Karpas-422 (cell line): ENCODE measurements at regions not wholly inside any gene's neighbourhood (a gene's known extent, or its start where the extent isn't known, plus 50 kb on each side); places are given as distances from the start of the nearest gene placed in this dataset.

ENCODE experiments used
- DNase-seq: peaks from one replicate; pipeline ENCODE4 v3.0.0-alpha.2; 2015
- H2AFZ ChIP-seq: fragments of 200-600 bp; sonication (generic); 2 replicates; pipeline ENCODE4 v1.6.1; 2014; ENCODE audit warnings: antibody characterized with exemption, low read length, mixed read lengths
- H3K27ac ChIP-seq: fragments of 200-600 bp; sonication (generic); 2 replicates; pipeline ENCODE4 v1.5.1; 2014; ENCODE audit warnings: mild to moderate bottlenecking, low read length, moderate library complexity
- H3K27me3 ChIP-seq: fragments of 200-600 bp; sonication (generic); 2 replicates; pipeline ENCODE4 v1.6.1; 2014; ENCODE audit warnings: low read length, mixed read lengths
- H3K36me3 ChIP-seq: fragments of 200-600 bp; sonication (generic); 2 replicates; pipeline ENCODE4 v1.6.1; 2014; ENCODE audit warnings: low read length, mixed read lengths; ENCODE audit not compliant: insufficient read depth
- H3K4me1 ChIP-seq: fragments of 200-600 bp; sonication (generic); 2 replicates; pipeline ENCODE4 v1.6.1; 2014; ENCODE audit warnings: mild to moderate bottlenecking, low read length, mixed read lengths
- H3K4me2 ChIP-seq: fragments of 200-600 bp; sonication (generic); 2 replicates; pipeline ENCODE4 v1.6.1; 2014; ENCODE audit warnings: low read length, low read depth, mild to moderate bottlenecking; ENCODE audit not compliant: poor library complexity, severe bottlenecking
- H3K4me3 ChIP-seq: fragments of 200-600 bp; sonication (generic); 2 replicates; pipeline ENCODE4 v1.5.1; 2014; ENCODE audit warnings: mild to moderate bottlenecking, antibody characterized with exemption, low read length, mixed read lengths
- H3K79me2 ChIP-seq: fragments of 200-600 bp; sonication (generic); 2 replicates; pipeline ENCODE4 v1.6.1; 2014; ENCODE audit warnings: mild to moderate bottlenecking, low read length, mixed read lengths
- H3K9ac ChIP-seq: fragments of 200-600 bp; sonication (generic); 2 replicates; pipeline ENCODE4 v1.6.0; 2014; ENCODE audit warnings: low read length
- H3K9me2 ChIP-seq: fragments of 200-600 bp; sonication (generic), shearing (Covaris generic); replicated peaks from 2 replicates; pipeline ENCODE4 v1.6.0; 2014; ENCODE audit warnings: mild to moderate bottlenecking, low read length, moderate library complexity; ENCODE audit not compliant: insufficient read depth
- H3K9me3 ChIP-seq: fragments of 300-700, 200-600 bp; sonication (generic); 2 replicates; pipeline ENCODE4 v1.6.1; 2014; ENCODE audit warnings: low read length, mixed read lengths
- H4K20me1 ChIP-seq: fragments of 200-600 bp; sonication (generic); 2 replicates; pipeline ENCODE4 v1.6.1; 2014; ENCODE audit warnings: mild to moderate bottlenecking, antibody characterized with exemption, low read length, low read depth; ENCODE audit not compliant: insufficient read depth

DNA sequence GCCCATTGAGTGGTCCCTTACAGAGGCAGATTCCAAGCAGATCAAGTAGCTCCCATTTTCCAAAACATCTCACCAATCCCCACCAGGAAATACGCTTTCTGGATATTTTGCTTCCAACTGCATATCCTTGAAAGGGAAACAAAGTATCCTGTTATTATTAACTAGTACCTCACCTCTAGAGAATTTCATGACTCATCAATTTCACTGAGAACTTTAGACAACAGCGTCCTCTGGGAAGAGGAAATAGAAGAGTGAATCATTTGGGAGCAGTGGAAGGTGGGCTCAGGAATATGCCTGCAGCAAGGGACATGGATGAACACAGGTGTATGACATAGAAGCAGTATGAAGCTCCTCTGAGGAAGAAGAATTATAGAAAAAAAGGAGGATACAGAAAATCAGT is 186.7 kb downstream of the MARCHF11 start:
- no peaks in the 10 kb centered on the region for H4K20me1 ChIP-seq
- no peak overlapping the region for H3K4me2 ChIP-seq
- no peaks in the 10 kb centered on the region for H3K4me1 ChIP-seq
- H3K79me2 ChIP-seq = no peaks in the 10 kb centered on the region
- H3K36me3 ChIP-seq = no peaks in the 10 kb centered on the region
- H3K9me3 ChIP-seq = peaks cover 21% of the 10 kb centered on the region
- no peak overlapping the region for H2AFZ ChIP-seq
- DNase-seq = no peak
- no peak overlapping the region for H3K9ac ChIP-seq
- H3K27me3 ChIP-seq = no peaks in the 10 kb centered on the region
- H3K9me2 ChIP-seq = no peaks in the 10 kb centered on the region
- no peak overlapping the region for H3K4me3 ChIP-seq
- no peak overlapping the region for H3K27ac ChIP-seq

GRCh38 chr5:15991586-15991985 is 188.0 kb downstream of the MARCHF11 start:
- no peaks in the 10 kb centered on the region for H3K9me2 ChIP-seq
- H3K4me1 ChIP-seq = no peaks in the 10 kb centered on the region
- H3K4me2 ChIP-seq = no peak overlapping the region
- H2AFZ ChIP-seq = no peak overlapping the region
- no peaks in the 10 kb centered on the region for H3K79me2 ChIP-seq
- no peak overlapping the region for H3K27ac ChIP-seq
- no peaks in the 10 kb centered on the region for H3K27me3 ChIP-seq
- peaks cover 21% of the 10 kb centered on the region for H3K9me3 ChIP-seq
- H3K4me3 ChIP-seq = no peak overlapping the region
- no peak for DNase-seq
- H3K9ac ChIP-seq = no peak overlapping the region
- no peaks in the 10 kb centered on the region for H3K36me3 ChIP-seq
- H4K20me1 ChIP-seq = no peaks in the 10 kb centered on the region
